Tibial nerve (tissue), 3 donors: ENCODE measurements at regions not wholly inside any gene's neighbourhood (a gene's known extent, or its start where the extent isn't known, plus 50 kb on each side); places are given as distances from the start of the nearest gene placed in this dataset.

ENCODE experiments used
- POLR2A ChIP-seq, 2 donors: fragments of 450-650 bp; IDR thresholded peaks; one replicate each; pipeline ENCODE4 v1.6.1; 2017; ENCODE audit warnings: antibody characterized with exemption in 2 of 2, mild to moderate bottlenecking in 2 of 2, moderate library complexity in 2 of 2
- TF ChIP-seq, protein P1 (sequence below), 5 experiments: fragments of 200-600 bp in 3 of 5; fragments of 450-650 bp in 2 of 5; sonication (generic) in 3 of 5; IDR thresholded peaks; one replicate each; pipeline ENCODE4 v1.5.1; 2016 to 2019; ENCODE audit warnings: antibody characterized with exemption in 5 of 5, mild to moderate bottlenecking in 3 of 5, moderate library complexity in 2 of 5

DNA sequence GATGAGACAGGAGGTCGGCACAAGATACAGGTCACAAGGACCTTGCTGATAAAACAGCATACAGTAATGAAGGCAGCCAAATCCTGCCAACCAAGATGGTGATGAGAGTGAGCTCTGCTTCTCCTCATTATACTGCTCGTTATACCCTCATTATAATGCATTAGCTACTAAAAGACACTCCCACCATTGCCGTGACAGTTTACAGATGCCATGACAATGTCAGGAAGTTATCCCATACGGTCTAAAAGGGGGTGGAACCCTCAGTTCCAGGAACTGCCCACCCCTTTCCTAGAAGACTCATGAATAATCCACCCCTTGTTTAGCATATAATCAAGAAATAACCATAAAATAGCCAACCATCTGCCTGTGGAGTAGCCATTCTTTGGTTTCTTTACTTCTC is 224.2 kb downstream of the RBM43 start:
- TF ChIP-seq, protein P1, sequence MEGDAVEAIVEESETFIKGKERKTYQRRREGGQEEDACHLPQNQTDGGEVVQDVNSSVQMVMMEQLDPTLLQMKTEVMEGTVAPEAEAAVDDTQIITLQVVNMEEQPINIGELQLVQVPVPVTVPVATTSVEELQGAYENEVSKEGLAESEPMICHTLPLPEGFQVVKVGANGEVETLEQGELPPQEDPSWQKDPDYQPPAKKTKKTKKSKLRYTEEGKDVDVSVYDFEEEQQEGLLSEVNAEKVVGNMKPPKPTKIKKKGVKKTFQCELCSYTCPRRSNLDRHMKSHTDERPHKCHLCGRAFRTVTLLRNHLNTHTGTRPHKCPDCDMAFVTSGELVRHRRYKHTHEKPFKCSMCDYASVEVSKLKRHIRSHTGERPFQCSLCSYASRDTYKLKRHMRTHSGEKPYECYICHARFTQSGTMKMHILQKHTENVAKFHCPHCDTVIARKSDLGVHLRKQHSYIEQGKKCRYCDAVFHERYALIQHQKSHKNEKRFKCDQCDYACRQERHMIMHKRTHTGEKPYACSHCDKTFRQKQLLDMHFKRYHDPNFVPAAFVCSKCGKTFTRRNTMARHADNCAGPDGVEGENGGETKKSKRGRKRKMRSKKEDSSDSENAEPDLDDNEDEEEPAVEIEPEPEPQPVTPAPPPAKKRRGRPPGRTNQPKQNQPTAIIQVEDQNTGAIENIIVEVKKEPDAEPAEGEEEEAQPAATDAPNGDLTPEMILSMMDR (IDR thresholded peaks at IDR 0.05): no peak
- no peak for TF ChIP-seq POLR2A (IDR thresholded peaks at IDR 0.05)
